Neural progenitor cell (in vitro differentiated cells): ENCODE measurements at regions not wholly inside any gene's neighbourhood (a gene's known extent, or its start where the extent isn't known, plus 50 kb on each side); places are given as distances from the start of the nearest gene placed in this dataset.

ENCODE experiments used
- DNase-seq: peaks from one replicate; pipeline ENCODE4 v3.0.0-alpha.2; 2016; ENCODE audit warnings: low spot score
- H2AFZ ChIP-seq: fragments of 200-600 bp; sonication (generic); replicated peaks from 2 replicates; pipeline ENCODE4 v1.6.1; 2016; ENCODE audit warnings: antibody characterized with exemption
- H3F3A ChIP-seq: fragments of 200-600 bp; sonication (generic); 2 replicates; pipeline ENCODE4 v1.6.1; 2016; ENCODE audit warnings: antibody characterized with exemption, low read depth
- H3K27ac ChIP-seq: fragments of 200-600 bp; sonication (generic); 2 replicates; pipeline ENCODE4 v1.5.1; 2016; ENCODE audit warnings: mild to moderate bottlenecking
- H3K27me3 ChIP-seq: fragments of 200-600 bp; sonication (generic); 2 replicates; pipeline ENCODE4 v1.6.1; 2016; ENCODE audit warnings: mild to moderate bottlenecking, moderate library complexity
- H3K36me3 ChIP-seq: fragments of 200-600 bp; sonication (generic); 2 replicates; pipeline ENCODE4 v1.5.1; 2016
- H3K4me1 ChIP-seq: fragments of 200-600 bp; sonication (generic); 2 replicates; pipeline ENCODE4 v1.6.1; 2016; ENCODE audit warnings: mixed run types
- H3K4me2 ChIP-seq: fragments of 200-600 bp; sonication (generic); 2 replicates; pipeline ENCODE4 v1.6.1; 2016
- H3K4me3 ChIP-seq: fragments of 200-600 bp; sonication (generic); 2 replicates; pipeline ENCODE4 v1.5.1; 2016
- H3K79me2 ChIP-seq: fragments of 200-600 bp; sonication (generic); 2 replicates; pipeline ENCODE4 v1.6.1; 2016; ENCODE audit warnings: low read depth
- H3K9ac ChIP-seq: fragments of 200-600 bp; sonication (generic); 2 replicates; pipeline ENCODE4 v1.6.1; 2016
- H3K9me3 ChIP-seq: fragments of 200-600 bp; sonication (generic); 2 replicates; pipeline ENCODE4 v1.5.1; 2016; ENCODE audit warnings: low read depth
- H4K20me1 ChIP-seq: fragments of 200-600 bp; sonication (generic); 2 replicates; pipeline ENCODE4 v1.6.1; 2016; ENCODE audit warnings: low read depth
- H3K27ac Mint-ChIP-seq: 3 replicates; pipeline ENCODE4 v1.8.0; 2021; ENCODE audit warnings: mixed read lengths
- H3K27me3 Mint-ChIP-seq: 2 replicates; pipeline ENCODE4 v1.8.0; 2022; ENCODE audit warnings: low read depth, mild to moderate bottlenecking, inconsistent platforms, moderate library complexity, mixed read lengths; ENCODE audit not compliant: insufficient read depth
- H3K36me3 Mint-ChIP-seq: 3 replicates; pipeline ENCODE4 v1.8.0; 2021; ENCODE audit warnings: mixed read lengths
- H3K4me1 Mint-ChIP-seq: 3 replicates; pipeline ENCODE4 v1.8.0; 2021; ENCODE audit warnings: mixed read lengths
- H3K4me3 Mint-ChIP-seq: 3 replicates; pipeline ENCODE4 v1.8.0; 2021; ENCODE audit warnings: mild to moderate bottlenecking, moderate library complexity, mixed read lengths
- H3K9me3 Mint-ChIP-seq: 3 replicates; pipeline ENCODE4 v1.8.0; 2020; ENCODE audit warnings: mixed read lengths
- CTCF ChIP-seq: fragments of 200-600 bp; sonication (generic); IDR thresholded peaks from 2 replicates; pipeline ENCODE4 v1.5.1; 2017; ENCODE audit warnings: antibody characterized with exemption, mild to moderate bottlenecking
- EZH2 ChIP-seq: fragments of 200-600 bp; sonication (generic); IDR thresholded peaks from 2 replicates; pipeline ENCODE4 v1.6.1; 2017; ENCODE audit warnings: antibody characterized with exemption, mild to moderate bottlenecking, moderate library complexity
- EZH2phosphoT487 ChIP-seq: fragments of 200-600 bp; sonication (generic); IDR thresholded peaks from 2 replicates; pipeline ENCODE4 v1.6.1; 2017; ENCODE audit warnings: antibody characterized with exemption

- H3K4me3 ChIP-seq = no peak overlapping the region
- Mint-ChIP-seq H3K27me3 (peaks cover 2% of the 10 kb centered on the region), H3K4me1 (peaks cover 33% of the 10 kb centered on the region)
These were observed 352.8 kb downstream of the SPRY1 start for GRCh38 chr4:123749383-123749782.

GRCh38 chr4:123750044-123750443 lies 353.4 kb downstream of the SPRY1 start:
- Histone ChIP-seq H3K79me2 (no peaks in the 10 kb centered on the region), H4K20me1 (no peaks in the 10 kb centered on the region), H2AFZ (no peak overlapping the region), H3F3A (peaks cover 12% of the 10 kb centered on the region), H3K4me1 (peaks cover 27% of the 10 kb centered on the region), H3K9me3 (no peaks in the 10 kb centered on the region), H3K9ac (no peak overlapping the region), H3K27ac (no peak overlapping the region), H3K4me3 (no peak overlapping the region), H3K27me3 (peaks cover 2% of the 10 kb centered on the region), H3K36me3 (no peaks in the 10 kb centered on the region), H3K4me2 (peak overlapping the region; percentile 51)
- DNase-seq = peak; percentile 84
- H3K27ac Mint-ChIP-seq = peak overlapping the region; percentile 90
- H3K9me3 Mint-ChIP-seq = peaks cover 11% of the 10 kb centered on the region
- H3K27me3 Mint-ChIP-seq = peaks cover 2% of the 10 kb centered on the region
- peaks cover 3% of the 10 kb centered on the region for H3K36me3 Mint-ChIP-seq
- peak overlapping the region; percentile 5 for H3K4me3 Mint-ChIP-seq
- H3K4me1 Mint-ChIP-seq = peaks cover 28% of the 10 kb centered on the region
- TF ChIP-seq CTCF (no peak), EZH2phosphoT487 (peak; percentile 71)

More at GRCh38 chr4:123749383-123749782, 352.8 kb downstream of the SPRY1 start:
- H3K36me3 Mint-ChIP-seq = peaks cover 3% of the 10 kb centered on the region
- Histone ChIP-seq H3K36me3 (no peaks in the 10 kb centered on the region), H2AFZ (no peak overlapping the region), H3K4me2 (peak overlapping the region; percentile 51), H3K27me3 (peaks cover 2% of the 10 kb centered on the region), H4K20me1 (no peaks in the 10 kb centered on the region), H3K9ac (no peak overlapping the region), H3K27ac (no peak overlapping the region), H3K4me1 (peaks cover 31% of the 10 kb centered on the region), H3K79me2 (no peaks in the 10 kb centered on the region), H3K9me3 (no peaks in the 10 kb centered on the region), H3F3A (peaks cover 12% of the 10 kb centered on the region)
- no peak overlapping the region for H3K4me3 Mint-ChIP-seq
- no peak overlapping the region for H3K27ac Mint-ChIP-seq
- no peak for DNase-seq
- H3K9me3 Mint-ChIP-seq = peaks cover 11% of the 10 kb centered on the region
- TF ChIP-seq EZH2 (no peak), CTCF (no peak), EZH2phosphoT487 (no peak)

DNA sequence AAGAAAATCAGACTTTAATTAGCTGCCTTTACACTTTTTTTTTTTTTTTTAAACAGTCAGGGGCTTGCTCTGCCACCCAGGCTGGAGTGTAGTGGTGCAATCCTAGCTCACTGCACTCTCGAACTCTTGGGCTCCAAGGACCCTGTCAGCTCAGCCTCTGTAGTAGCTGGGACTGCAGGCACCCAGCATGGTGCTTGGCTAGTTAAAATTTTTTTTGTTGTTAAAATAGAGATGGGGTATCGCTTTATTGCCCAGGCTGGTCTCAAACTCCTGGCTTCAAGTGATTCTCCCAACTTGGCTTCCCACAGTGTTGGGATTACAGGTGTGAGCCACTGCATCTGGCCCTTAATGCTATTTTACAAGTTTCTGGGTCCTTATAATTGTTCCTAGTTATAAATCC lies 359.1 kb downstream of the SPRY1 start:
- peaks cover 8% of the 10 kb centered on the region for H3K4me1 ChIP-seq
- Mint-ChIP-seq H3K27me3 (peaks cover 2% of the 10 kb centered on the region), H3K9me3 (peaks cover 21% of the 10 kb centered on the region), H3K4me3 (no peak overlapping the region), H3K4me1 (peaks cover 17% of the 10 kb centered on the region), H3K36me3 (peaks cover 9% of the 10 kb centered on the region), H3K27ac (no peak overlapping the region)
- H3K9me3 ChIP-seq = no peaks in the 10 kb centered on the region
- no peak overlapping the region for H3K27ac ChIP-seq
- H3K9ac ChIP-seq = no peak overlapping the region
- H3K4me3 ChIP-seq = no peak overlapping the region
- no peak for DNase-seq
- peaks cover under 1% of the 10 kb centered on the region for H3F3A ChIP-seq
- H3K4me2 ChIP-seq = peak overlapping the region; percentile 3
- no peaks in the 10 kb centered on the region for H3K27me3 ChIP-seq
- no peaks in the 10 kb centered on the region for H3K79me2 ChIP-seq
- H4K20me1 ChIP-seq = no peaks in the 10 kb centered on the region
- H2AFZ ChIP-seq = peak overlapping the region; percentile 40
- no peaks in the 10 kb centered on the region for H3K36me3 ChIP-seq
- TF ChIP-seq CTCF (no peak), EZH2phosphoT487 (no peak), EZH2 (no peak)
